Neural progenitor cell (in vitro differentiated cells): ENCODE measurements at regions not wholly inside any gene's neighbourhood (a gene's known extent, or its start where the extent isn't known, plus 50 kb on each side); places are given as distances from the start of the nearest gene placed in this dataset.

Experiments used
- EZH2phosphoT487 ChIP-seq: fragments of 200-600 bp; sonication (generic); IDR thresholded peaks from 2 replicates; pipeline ENCODE4 v1.6.1; 2017; ENCODE audit warnings: antibody characterized with exemption
- TF ChIP-seq, protein P1 (sequence below): fragments of 200-600 bp; sonication (generic); IDR thresholded peaks from 2 replicates; pipeline ENCODE4 v1.5.1; 2017; ENCODE audit warnings: antibody characterized with exemption, mild to moderate bottlenecking

DNA sequence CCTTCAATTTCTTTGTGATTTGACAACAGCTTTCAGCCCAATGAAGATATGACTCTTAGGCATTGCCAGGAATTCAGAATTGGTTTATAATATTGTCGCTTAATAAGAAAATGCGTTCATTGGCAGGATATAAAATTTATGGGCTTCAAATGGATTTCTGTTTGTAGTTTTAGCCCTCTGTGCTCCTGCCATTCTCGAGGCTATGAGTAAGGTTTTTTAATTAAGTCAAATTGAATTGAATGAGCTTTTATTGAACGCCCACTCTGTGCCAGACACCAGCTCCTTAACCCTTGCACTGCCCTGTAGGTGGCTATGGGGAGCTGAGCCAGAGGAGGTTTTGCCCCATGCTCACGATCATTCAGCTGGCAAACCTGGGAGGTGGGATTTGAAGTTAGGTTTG lies 115.1 kb downstream of the SLC25A47 start:
- TF ChIP-seq, protein P1, sequence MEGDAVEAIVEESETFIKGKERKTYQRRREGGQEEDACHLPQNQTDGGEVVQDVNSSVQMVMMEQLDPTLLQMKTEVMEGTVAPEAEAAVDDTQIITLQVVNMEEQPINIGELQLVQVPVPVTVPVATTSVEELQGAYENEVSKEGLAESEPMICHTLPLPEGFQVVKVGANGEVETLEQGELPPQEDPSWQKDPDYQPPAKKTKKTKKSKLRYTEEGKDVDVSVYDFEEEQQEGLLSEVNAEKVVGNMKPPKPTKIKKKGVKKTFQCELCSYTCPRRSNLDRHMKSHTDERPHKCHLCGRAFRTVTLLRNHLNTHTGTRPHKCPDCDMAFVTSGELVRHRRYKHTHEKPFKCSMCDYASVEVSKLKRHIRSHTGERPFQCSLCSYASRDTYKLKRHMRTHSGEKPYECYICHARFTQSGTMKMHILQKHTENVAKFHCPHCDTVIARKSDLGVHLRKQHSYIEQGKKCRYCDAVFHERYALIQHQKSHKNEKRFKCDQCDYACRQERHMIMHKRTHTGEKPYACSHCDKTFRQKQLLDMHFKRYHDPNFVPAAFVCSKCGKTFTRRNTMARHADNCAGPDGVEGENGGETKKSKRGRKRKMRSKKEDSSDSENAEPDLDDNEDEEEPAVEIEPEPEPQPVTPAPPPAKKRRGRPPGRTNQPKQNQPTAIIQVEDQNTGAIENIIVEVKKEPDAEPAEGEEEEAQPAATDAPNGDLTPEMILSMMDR, result no peak
- no peak for TF ChIP-seq EZH2phosphoT487
